OCI-LY3 (cell line): ENCODE measurements at regions not wholly inside any gene's neighbourhood (a gene's known extent, or its start where the extent isn't known, plus 50 kb on each side); places are given as distances from the start of the nearest gene placed in this dataset.

Source experiments
- H2AFZ ChIP-seq: fragments of 200-600, 300-600 bp; shearing (Covaris generic); 2 replicates; pipeline ENCODE4 v1.6.0; 2014; ENCODE audit warnings: antibody characterized with exemption, low read depth, low read length
- H3K27ac ChIP-seq: fragments of 200-600, 300-600 bp; sonication (generic); 2 replicates; pipeline ENCODE4 v1.5.1; 2014; ENCODE audit warnings: mild to moderate bottlenecking, low read length, moderate library complexity, mixed read lengths
- H3K27me3 ChIP-seq: fragments of 200-600, 300-600 bp; sonication (generic); 2 replicates; pipeline ENCODE4 v1.6.1; 2014; ENCODE audit warnings: low read depth, low read length, mixed read lengths
- H3K36me3 ChIP-seq: fragments of 200-600, 300-600 bp; sonication (generic); replicated peaks from 2 replicates; pipeline ENCODE3; 2014; ENCODE audit warnings: low read depth, low read length, mixed read lengths
- H3K4me1 ChIP-seq: fragments of 300-600, 200-600 bp; sonication (generic); 2 replicates; pipeline ENCODE4 v1.6.1; 2014; ENCODE audit warnings: low read length, mixed read lengths
- H3K4me2 ChIP-seq: fragments of 200-600, 300-600 bp; sonication (generic); 2 replicates; pipeline ENCODE4 v1.6.1; 2014; ENCODE audit warnings: low read length, mixed read lengths
- H3K4me3 ChIP-seq: fragments of 300-600, 200-600 bp; sonication (generic); 2 replicates; pipeline ENCODE4 v1.5.1; 2014; ENCODE audit warnings: antibody characterized with exemption, mild to moderate bottlenecking, low read length, moderate library complexity
- H3K79me2 ChIP-seq: fragments of 300-600, 200-600 bp; shearing (Covaris generic); 2 replicates; pipeline ENCODE4 v1.6.1; 2014; ENCODE audit warnings: mild to moderate bottlenecking, low read length, mixed read lengths
- H3K9ac ChIP-seq: fragments of 300-600, 200-600 bp; shearing (Covaris generic); 2 replicates; pipeline ENCODE4 v1.6.0; 2014; ENCODE audit warnings: mild to moderate bottlenecking, low read length, moderate library complexity
- H3K9me3 ChIP-seq: fragments of 200-600, 300-600 bp; shearing (Covaris generic); 2 replicates; pipeline ENCODE4 v1.6.1; 2014; ENCODE audit warnings: low read length, mixed read lengths; ENCODE audit not compliant: insufficient read depth
- H4K20me1 ChIP-seq: fragments of 200-600, 300-600 bp; sonication (generic); 2 replicates; pipeline ENCODE4 v1.6.1; 2016; ENCODE audit warnings: low read length, mixed read lengths; ENCODE audit not compliant: insufficient read depth
- EZH2phosphoT487 ChIP-seq: fragments of 200-600 bp; shearing (Covaris generic); IDR thresholded peaks from 2 replicates; pipeline ENCODE4 v1.6.1; 2018; ENCODE audit warnings: antibody characterized with exemption, mixed run types, low read depth
- TF ChIP-seq, protein P1 (sequence below): fragments of 200-600, 300-600 bp; sonication (generic); IDR thresholded peaks from 2 replicates; pipeline ENCODE4 v1.5.1; 2014; ENCODE audit warnings: antibody characterized with exemption, low read length, low read depth

DNA sequence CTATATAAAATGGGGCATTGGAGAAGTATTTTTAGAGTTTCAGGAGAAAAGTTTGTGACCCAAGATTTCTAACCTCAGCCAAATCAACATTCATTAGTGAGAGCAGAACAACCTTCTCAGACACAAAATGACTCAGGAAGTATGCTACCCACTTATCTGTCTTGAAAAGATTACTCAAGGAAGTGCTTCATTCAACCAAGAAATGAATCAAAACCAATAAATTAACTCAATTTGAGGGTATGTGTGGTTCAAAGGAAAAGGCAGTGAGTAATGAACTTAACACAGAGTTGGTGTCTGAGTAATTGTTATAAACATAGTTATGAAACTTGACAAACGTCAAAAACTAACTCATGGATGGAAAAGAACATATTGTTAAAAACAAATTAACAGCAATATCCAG is 227.6 kb downstream of the HAO1 start:
- H2AFZ ChIP-seq: no peak overlapping the region
- no peaks in the 10 kb centered on the region for H3K9me3 ChIP-seq
- H4K20me1 ChIP-seq: no peaks in the 10 kb centered on the region
- no peak overlapping the region for H3K9ac ChIP-seq
- no peaks in the 10 kb centered on the region for H3K27me3 ChIP-seq
- H3K4me1 ChIP-seq: no peaks in the 10 kb centered on the region
- no peak overlapping the region for H3K27ac ChIP-seq
- no peak overlapping the region for H3K4me2 ChIP-seq
- TF ChIP-seq EZH2phosphoT487: no peak
- TF ChIP-seq, protein P1, sequence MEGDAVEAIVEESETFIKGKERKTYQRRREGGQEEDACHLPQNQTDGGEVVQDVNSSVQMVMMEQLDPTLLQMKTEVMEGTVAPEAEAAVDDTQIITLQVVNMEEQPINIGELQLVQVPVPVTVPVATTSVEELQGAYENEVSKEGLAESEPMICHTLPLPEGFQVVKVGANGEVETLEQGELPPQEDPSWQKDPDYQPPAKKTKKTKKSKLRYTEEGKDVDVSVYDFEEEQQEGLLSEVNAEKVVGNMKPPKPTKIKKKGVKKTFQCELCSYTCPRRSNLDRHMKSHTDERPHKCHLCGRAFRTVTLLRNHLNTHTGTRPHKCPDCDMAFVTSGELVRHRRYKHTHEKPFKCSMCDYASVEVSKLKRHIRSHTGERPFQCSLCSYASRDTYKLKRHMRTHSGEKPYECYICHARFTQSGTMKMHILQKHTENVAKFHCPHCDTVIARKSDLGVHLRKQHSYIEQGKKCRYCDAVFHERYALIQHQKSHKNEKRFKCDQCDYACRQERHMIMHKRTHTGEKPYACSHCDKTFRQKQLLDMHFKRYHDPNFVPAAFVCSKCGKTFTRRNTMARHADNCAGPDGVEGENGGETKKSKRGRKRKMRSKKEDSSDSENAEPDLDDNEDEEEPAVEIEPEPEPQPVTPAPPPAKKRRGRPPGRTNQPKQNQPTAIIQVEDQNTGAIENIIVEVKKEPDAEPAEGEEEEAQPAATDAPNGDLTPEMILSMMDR: no peak
- H3K4me3 ChIP-seq: no peak overlapping the region
- no peaks in the 10 kb centered on the region for H3K79me2 ChIP-seq
- H3K36me3 ChIP-seq: no peaks in the 10 kb centered on the region

- no peaks in the 10 kb centered on the region for H3K4me1 ChIP-seq
- no peak overlapping the region for H3K4me3 ChIP-seq
- no peaks in the 10 kb centered on the region for H3K9me3 ChIP-seq
- TF ChIP-seq, protein P1: no peak
- TF ChIP-seq EZH2phosphoT487: no peak
- no peaks in the 10 kb centered on the region for H3K36me3 ChIP-seq
- H4K20me1 ChIP-seq: no peaks in the 10 kb centered on the region
- H3K79me2 ChIP-seq: no peaks in the 10 kb centered on the region
- no peaks in the 10 kb centered on the region for H3K27me3 ChIP-seq
- H3K4me2 ChIP-seq: no peak overlapping the region
- H3K9ac ChIP-seq: no peak overlapping the region
- H3K27ac ChIP-seq: no peak overlapping the region
- no peak overlapping the region for H2AFZ ChIP-seq
Measured at GRCh38 chr20:7714549-7714948, 225.7 kb downstream of the HAO1 start.

DNA sequence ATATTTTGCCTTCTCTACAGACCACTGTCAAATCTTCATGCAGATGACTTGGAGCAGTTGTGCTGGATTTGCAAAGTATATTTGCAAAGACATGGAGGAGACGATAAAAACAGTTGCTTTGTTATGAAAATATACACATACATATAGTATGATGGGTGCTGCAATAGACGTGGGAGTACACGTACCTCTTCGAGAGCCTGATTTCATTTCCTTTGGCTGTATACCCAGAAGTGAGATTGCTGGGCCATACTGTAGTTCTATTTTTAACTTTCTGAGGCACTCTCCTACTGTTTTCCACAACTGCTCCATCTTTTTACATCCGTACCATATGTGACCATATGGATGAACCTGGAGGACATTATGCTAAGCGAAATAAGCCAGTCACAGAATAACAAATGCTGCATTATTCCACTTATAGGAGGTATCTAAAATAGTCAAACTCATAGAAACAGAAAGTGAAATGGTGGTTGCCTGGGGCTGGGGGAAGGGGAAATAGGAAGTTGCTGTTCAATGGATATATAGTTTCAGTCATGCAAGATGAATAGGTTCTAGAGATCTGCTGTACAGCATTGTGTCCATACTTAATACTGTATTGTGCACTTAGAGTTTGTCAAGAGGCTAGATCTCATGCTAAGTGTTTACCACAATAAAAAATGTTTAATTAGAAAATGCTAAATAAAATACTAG is 223.8 kb downstream of the HAO1 start:
- no peaks in the 10 kb centered on the region for H3K27me3 ChIP-seq
- H3K79me2 ChIP-seq: no peaks in the 10 kb centered on the region
- no peak overlapping the region for H3K9ac ChIP-seq
- no peak overlapping the region for H3K27ac ChIP-seq
- H2AFZ ChIP-seq: no peak overlapping the region
- no peaks in the 10 kb centered on the region for H4K20me1 ChIP-seq
- H3K9me3 ChIP-seq: no peaks in the 10 kb centered on the region
- TF ChIP-seq, protein P1: no peak
- no peak for TF ChIP-seq EZH2phosphoT487
- no peak overlapping the region for H3K4me3 ChIP-seq
- H3K36me3 ChIP-seq: no peaks in the 10 kb centered on the region
- H3K4me1 ChIP-seq: no peaks in the 10 kb centered on the region
- H3K4me2 ChIP-seq: no peak overlapping the region

GRCh38 chr20:7722564-7722963 is 217.7 kb downstream of the HAO1 start:
- Histone ChIP-seq H3K79me2 (no peaks in the 10 kb centered on the region), H4K20me1 (no peaks in the 10 kb centered on the region), H3K4me1 (no peaks in the 10 kb centered on the region), H3K9me3 (no peaks in the 10 kb centered on the region), H3K27me3 (no peaks in the 10 kb centered on the region), H3K9ac (no peak overlapping the region), H2AFZ (no peak overlapping the region), H3K27ac (no peak overlapping the region), H3K4me3 (no peak overlapping the region), H3K36me3 (no peaks in the 10 kb centered on the region), H3K4me2 (no peak overlapping the region)
- TF ChIP-seq, protein P1: no peak
- TF ChIP-seq EZH2phosphoT487: no peak
